ENCODE measurements at regions not wholly inside any gene's neighbourhood (a gene's known extent, or its start where the extent isn't known, plus 50 kb on each side); places are given as distances from the start of the nearest gene placed in this dataset.

GRCh38 chr17:83179811-83180210, 100.4 kb downstream of the METRNL start:
- TF ChIP-seq CTCF (IDR thresholded peaks at IDR 0.05; ENCODE audit: borderline replicate concordance, extremely low read depth, low read length, poor library complexity, severe bottlenecking) (no peak), EZH2 (IDR thresholded peaks at IDR 0.05; ENCODE audit: borderline replicate concordance, low read depth, low read length, severe bottlenecking) (no peak)

Measured in DND-41 (cell line).